ENCODE measurements at regions not wholly inside any gene's neighbourhood (a gene's known extent, or its start where the extent isn't known, plus 50 kb on each side); places are given as distances from the start of the nearest gene placed in this dataset.

DNA sequence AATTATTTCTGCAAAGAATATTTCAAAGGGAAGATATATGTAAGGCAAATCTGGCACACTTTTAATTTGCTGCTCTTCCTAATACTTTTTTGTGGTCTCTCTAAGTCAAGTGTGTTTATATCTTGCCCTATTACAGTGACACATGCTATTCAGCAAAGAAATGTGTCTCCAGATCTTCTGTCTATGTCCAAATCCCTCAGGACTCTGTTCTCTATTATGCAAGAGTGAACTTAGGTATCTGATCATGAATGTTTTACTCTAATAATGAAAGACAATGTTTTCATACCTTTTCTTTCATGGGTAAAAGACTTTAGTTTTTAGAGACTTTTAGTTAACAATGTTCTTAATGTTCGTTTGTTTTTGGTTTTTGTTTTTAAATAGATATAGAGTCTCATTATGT lies 255.4 kb upstream of the DAB2 start:
- Histone ChIP-seq H3K4me3 (replicated peaks in 1 of 4; ENCODE audit: control extremely low read depth in 1 of 4, insufficient read depth in 1 of 4, low read depth in 3 of 4, low read length in 4 of 4) (no peak overlapping the region), H3K36me3 (ENCODE audit: control insufficient read depth, insufficient read depth, low read length) (no peaks in the 10 kb centered on the region), H3K27ac (ENCODE audit: insufficient read depth, low read length) (no peak overlapping the region), H3K9me3 (ENCODE audit: control insufficient read depth, insufficient read depth, low read depth, low read length) (no peaks in the 10 kb centered on the region), H3K9ac (ENCODE audit: insufficient read depth, low read length) (no peak overlapping the region), H3K79me2 (ENCODE audit: control insufficient read depth, insufficient read depth, low read length) (no peaks in the 10 kb centered on the region), H4K20me1 (ENCODE audit: control insufficient read depth, extremely low read depth, insufficient read depth, low read length) (no peaks in the 10 kb centered on the region), H2AFZ (ENCODE audit: low read length) (no peak overlapping the region), H3K4me1 (ENCODE audit: control insufficient read depth, extremely low read depth, insufficient read depth, low read length) (no peaks in the 10 kb centered on the region), H3K4me2 (ENCODE audit: extremely low read depth, insufficient read depth, low read length) (no peak overlapping the region), H3K27me3 (ENCODE audit: control insufficient read depth, insufficient read depth, low read length) (no peaks in the 10 kb centered on the region)
- no peak for TF ChIP-seq EZH2 (IDR thresholded peaks at IDR 0.05; ENCODE audit: low read length, missing control alignments)
- TF ChIP-seq, protein P1, sequence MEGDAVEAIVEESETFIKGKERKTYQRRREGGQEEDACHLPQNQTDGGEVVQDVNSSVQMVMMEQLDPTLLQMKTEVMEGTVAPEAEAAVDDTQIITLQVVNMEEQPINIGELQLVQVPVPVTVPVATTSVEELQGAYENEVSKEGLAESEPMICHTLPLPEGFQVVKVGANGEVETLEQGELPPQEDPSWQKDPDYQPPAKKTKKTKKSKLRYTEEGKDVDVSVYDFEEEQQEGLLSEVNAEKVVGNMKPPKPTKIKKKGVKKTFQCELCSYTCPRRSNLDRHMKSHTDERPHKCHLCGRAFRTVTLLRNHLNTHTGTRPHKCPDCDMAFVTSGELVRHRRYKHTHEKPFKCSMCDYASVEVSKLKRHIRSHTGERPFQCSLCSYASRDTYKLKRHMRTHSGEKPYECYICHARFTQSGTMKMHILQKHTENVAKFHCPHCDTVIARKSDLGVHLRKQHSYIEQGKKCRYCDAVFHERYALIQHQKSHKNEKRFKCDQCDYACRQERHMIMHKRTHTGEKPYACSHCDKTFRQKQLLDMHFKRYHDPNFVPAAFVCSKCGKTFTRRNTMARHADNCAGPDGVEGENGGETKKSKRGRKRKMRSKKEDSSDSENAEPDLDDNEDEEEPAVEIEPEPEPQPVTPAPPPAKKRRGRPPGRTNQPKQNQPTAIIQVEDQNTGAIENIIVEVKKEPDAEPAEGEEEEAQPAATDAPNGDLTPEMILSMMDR (conservative IDR thresholded peaks at IDR 0.05 in 1 of 2, IDR thresholded peaks at IDR 0.05 in 1 of 2; ENCODE audit: low read depth in 1 of 2, low read length in 2 of 2) = no peak
- DNase-seq (ENCODE audit: low read depth in 2 of 2) = no peak

DNA sequence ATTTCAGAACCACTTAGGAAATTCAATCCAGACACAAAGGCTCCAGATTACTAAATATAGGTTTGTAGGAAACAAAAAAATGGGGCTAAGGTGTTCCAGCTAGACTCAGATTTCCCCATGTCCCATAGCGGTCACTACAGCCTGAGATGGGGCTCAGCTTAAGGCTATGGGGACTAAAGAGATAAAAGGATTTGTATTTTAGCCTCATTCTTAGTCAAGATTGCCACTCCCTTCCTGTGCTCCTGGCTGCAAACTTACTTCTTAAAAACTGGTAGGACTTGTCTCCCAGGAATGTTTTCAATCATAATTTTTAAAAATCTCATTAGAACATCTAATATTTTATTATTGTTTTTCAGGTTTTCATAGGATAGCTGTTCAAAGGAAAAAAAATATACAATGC lies 253.8 kb upstream of the DAB2 start:
- Histone ChIP-seq H3K36me3 (ENCODE audit: control insufficient read depth, insufficient read depth, low read length) (no peaks in the 10 kb centered on the region), H2AFZ (ENCODE audit: low read length) (no peak overlapping the region)

DNA sequence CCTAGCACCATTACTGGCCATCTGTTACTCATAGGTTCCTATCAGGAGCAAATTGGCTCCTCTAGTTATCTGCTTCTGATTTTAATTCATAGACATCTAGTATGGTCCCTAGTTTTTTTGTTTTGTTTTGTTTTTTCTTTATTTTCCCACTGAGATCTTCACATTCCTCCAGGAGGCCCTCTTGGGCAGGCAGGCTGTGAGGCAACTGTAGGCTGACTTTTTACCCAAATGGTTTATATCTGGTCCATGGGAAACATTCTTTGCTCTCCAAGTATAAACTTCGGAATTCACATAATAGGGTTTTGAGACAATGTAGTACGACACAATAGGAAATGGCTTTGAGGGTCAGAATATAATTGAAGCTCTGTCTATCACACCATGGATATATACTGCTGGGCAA lies 250.9 kb upstream of the DAB2 start:
- Histone ChIP-seq H3K79me2 (ENCODE audit: control insufficient read depth, insufficient read depth, low read length) (no peaks in the 10 kb centered on the region), H3K9me3 (ENCODE audit: control insufficient read depth, insufficient read depth, low read depth, low read length) (no peaks in the 10 kb centered on the region), H4K20me1 (ENCODE audit: control insufficient read depth, extremely low read depth, insufficient read depth, low read length) (no peaks in the 10 kb centered on the region), H3K27ac (ENCODE audit: insufficient read depth, low read length) (no peak overlapping the region), H3K36me3 (ENCODE audit: control insufficient read depth, insufficient read depth, low read length) (no peaks in the 10 kb centered on the region), H3K9ac (ENCODE audit: insufficient read depth, low read length) (no peak overlapping the region), H3K4me3 (replicated peaks in 1 of 4; ENCODE audit: control extremely low read depth in 1 of 4, insufficient read depth in 1 of 4, low read depth in 3 of 4, low read length in 4 of 4) (no peak overlapping the region), H3K4me2 (ENCODE audit: extremely low read depth, insufficient read depth, low read length) (no peak overlapping the region), H2AFZ (ENCODE audit: low read length) (no peak overlapping the region), H3K4me1 (ENCODE audit: control insufficient read depth, extremely low read depth, insufficient read depth, low read length) (no peaks in the 10 kb centered on the region), H3K27me3 (ENCODE audit: control insufficient read depth, insufficient read depth, low read length) (no peaks in the 10 kb centered on the region)
- TF ChIP-seq, protein P1 (conservative IDR thresholded peaks at IDR 0.05 in 1 of 2, IDR thresholded peaks at IDR 0.05 in 1 of 2; ENCODE audit: low read depth in 1 of 2, low read length in 2 of 2) = no peak
- TF ChIP-seq EZH2 (IDR thresholded peaks at IDR 0.05; ENCODE audit: low read length, missing control alignments) = no peak
- peak in 1 of 2 donors; percentile 23 for DNase-seq (ENCODE audit: low read depth in 2 of 2)

More for the DNA sequence above, 253.8 kb upstream of the DAB2 start:
- H3K9ac ChIP-seq (ENCODE audit: insufficient read depth, low read length) = no peak overlapping the region
- H4K20me1 ChIP-seq (ENCODE audit: control insufficient read depth, extremely low read depth, insufficient read depth, low read length) = no peaks in the 10 kb centered on the region
- no peaks in the 10 kb centered on the region for H3K79me2 ChIP-seq (ENCODE audit: control insufficient read depth, insufficient read depth, low read length)
- no peaks in the 10 kb centered on the region for H3K9me3 ChIP-seq (ENCODE audit: control insufficient read depth, insufficient read depth, low read depth, low read length)
- no peak overlapping the region for H3K4me3 ChIP-seq (replicated peaks in 1 of 4; ENCODE audit: control extremely low read depth in 1 of 4, insufficient read depth in 1 of 4, low read depth in 3 of 4, low read length in 4 of 4)
- H3K27ac ChIP-seq (ENCODE audit: insufficient read depth, low read length) = no peak overlapping the region
- no peak overlapping the region for H3K4me2 ChIP-seq (ENCODE audit: extremely low read depth, insufficient read depth, low read length)
- no peaks in the 10 kb centered on the region for H3K27me3 ChIP-seq (ENCODE audit: control insufficient read depth, insufficient read depth, low read length)
- TF ChIP-seq, protein P1 (conservative IDR thresholded peaks at IDR 0.05 in 1 of 2, IDR thresholded peaks at IDR 0.05 in 1 of 2; ENCODE audit: low read depth in 1 of 2, low read length in 2 of 2) = no peak
- no peak for TF ChIP-seq EZH2 (IDR thresholded peaks at IDR 0.05; ENCODE audit: low read length, missing control alignments)
- no peaks in the 10 kb centered on the region for H3K4me1 ChIP-seq (ENCODE audit: control insufficient read depth, extremely low read depth, insufficient read depth, low read length)
- DNase-seq (ENCODE audit: low read depth in 2 of 2) = no peak

All from fibroblast of lung (primary cell).